Stimulated activated CD4-positive, alpha-beta T cell treated with anti-CD3 and anti-CD28 coated beads, Interleukin-2, amount 100 ng/mL, for 48 hours (primary cell): ENCODE measurements at regions not wholly inside any gene's neighbourhood (a gene's known extent, or its start where the extent isn't known, plus 50 kb on each side); places are given as distances from the start of the nearest gene placed in this dataset.

ENCODE experiments used
- DNase-seq, 2 donors: peaks; one replicate each; pipeline ENCODE4 v3.0.0-alpha.2; 2020

- DNase-seq: no peak
Measured at GRCh38 chr2:238793801-238794449, 54.0 kb upstream of the TWIST2 start.

- no peak for DNase-seq
Measured at GRCh38 chr2:238796223-238796885, 51.5 kb upstream of the TWIST2 start.

GRCh38 chr2:238797537-238797936 lies 50.3 kb upstream of the TWIST2 start:
- no peak for DNase-seq
